Activated effector memory CD4-positive, alpha-beta T cell treated with Interleukin-2 at 50 U/mL for 16 hours (primary cell): ENCODE measurements at regions not wholly inside any gene's neighbourhood (a gene's known extent, or its start where the extent isn't known, plus 50 kb on each side); places are given as distances from the start of the nearest gene placed in this dataset.

Source experiments
- DNase-seq: peaks from one replicate; pipeline ENCODE4 v3.0.0-alpha.2; 2020

GRCh38 chr1:98420376-98421084, 241.0 kb upstream of the SNX7 start:
- no peak for DNase-seq

GRCh38 chr1:98417820-98418219, 243.7 kb upstream of the SNX7 start:
- DNase-seq: no peak

GRCh38 chr1:98410082-98410481, 251.4 kb upstream of the SNX7 start:
- DNase-seq: no peak

DNA sequence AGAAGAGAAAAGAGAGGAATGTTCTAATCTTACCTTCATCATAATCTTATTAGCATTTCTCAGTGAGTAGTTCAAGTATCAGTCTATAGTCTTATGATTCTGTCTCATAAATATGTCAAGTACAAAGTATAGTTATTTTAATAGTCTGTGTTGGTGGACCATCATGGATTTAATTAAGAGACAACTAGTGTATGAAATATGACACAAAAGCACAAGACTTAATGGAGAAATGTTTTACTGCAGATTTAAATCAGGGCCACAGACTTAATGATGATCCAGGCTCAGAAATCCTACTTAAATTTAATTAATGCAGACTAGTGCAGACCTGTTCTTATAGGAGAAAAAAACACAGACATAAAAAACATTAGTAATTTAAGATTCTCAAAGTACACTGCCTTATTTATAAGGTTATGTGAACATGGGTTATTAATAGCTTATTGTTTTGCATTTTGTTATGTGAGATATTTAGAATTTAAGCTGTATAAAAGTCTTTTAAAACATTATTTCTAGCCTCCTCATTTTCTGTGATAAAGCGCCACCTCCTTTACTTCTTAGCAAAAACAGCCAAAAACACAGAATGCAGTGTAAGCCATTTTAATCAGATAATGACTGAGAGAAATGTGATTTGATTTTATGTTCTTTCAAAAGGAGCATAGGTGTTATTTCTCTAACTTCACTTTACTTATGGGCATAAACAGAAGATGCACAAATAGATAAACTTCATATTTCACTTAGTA, 255.0 kb upstream of the SNX7 start:
- no peak for DNase-seq

GRCh38 chr1:98405581-98406074, 255.9 kb upstream of the SNX7 start:
- no peak for DNase-seq

DNA sequence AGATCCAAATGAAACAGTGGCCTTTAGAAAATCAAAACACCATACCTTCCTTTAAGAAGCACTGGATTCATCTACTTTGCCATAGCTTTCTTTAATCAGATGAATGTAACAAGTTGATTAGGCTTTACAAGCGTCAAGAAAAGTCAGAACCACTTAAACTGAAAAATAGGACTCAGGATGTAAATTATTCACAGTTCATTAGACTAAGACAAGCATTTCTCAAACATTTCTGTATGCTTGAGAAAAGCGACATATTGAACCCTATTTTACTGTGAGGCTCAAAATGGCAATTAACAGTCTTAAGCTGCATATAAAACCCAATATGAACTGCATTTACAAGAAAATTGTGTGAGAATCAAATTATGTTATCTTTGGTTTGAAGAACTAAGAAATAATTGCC, 256.7 kb upstream of the SNX7 start:
- no peak for DNase-seq

DNA sequence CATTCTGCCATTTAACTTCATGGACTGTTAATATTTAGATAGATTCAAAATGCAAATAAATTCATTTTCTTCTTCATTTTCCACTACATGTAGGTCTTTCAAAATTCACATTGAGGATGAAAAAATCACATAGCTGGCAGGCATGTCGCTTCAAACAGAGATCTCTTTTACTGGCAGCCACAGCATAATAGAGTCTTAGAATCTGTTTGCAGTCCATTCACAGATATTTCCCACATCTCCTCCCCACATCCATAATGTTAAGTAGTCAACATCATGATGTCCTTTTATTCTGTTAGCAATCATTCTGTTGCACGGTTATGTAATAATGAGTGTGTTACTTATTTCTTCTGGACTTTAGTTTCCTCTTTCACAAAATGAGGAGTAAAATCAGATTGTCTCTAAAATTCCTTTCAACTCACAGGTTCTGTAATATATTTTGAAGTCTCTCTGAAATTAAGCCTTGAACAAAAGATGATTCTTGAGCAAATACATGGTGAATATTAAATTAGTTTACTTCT, 257.5 kb upstream of the SNX7 start:
- DNase-seq: no peak

- DNase-seq: no peak
These were observed 258.7 kb upstream of the SNX7 start for GRCh38 chr1:98402860-98403259.

- no peak for DNase-seq
These were observed 261.1 kb upstream of the SNX7 start for GRCh38 chr1:98400446-98400845.

- DNase-seq: no peak
These were observed 262.3 kb upstream of the SNX7 start for GRCh38 chr1:98399218-98399617.

DNA sequence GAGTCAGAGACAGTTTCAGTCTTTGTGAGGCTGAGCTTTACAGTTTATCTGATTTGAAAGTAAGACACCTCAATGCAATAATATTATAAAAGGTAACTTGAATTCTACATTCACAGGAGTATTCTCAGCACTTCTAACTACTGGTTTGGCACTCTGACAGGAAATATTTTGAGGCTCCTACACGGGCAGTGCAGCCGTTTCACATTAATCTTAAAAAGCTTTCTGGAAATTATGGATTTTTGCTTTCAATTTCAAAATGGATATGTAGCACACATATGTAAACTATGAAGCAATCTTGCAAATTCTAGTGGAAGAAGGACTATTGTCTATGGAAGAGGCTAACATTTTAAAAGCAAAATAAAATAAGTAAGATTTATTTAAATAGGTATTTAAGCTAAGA, 262.9 kb upstream of the SNX7 start:
- no peak for DNase-seq

DNA sequence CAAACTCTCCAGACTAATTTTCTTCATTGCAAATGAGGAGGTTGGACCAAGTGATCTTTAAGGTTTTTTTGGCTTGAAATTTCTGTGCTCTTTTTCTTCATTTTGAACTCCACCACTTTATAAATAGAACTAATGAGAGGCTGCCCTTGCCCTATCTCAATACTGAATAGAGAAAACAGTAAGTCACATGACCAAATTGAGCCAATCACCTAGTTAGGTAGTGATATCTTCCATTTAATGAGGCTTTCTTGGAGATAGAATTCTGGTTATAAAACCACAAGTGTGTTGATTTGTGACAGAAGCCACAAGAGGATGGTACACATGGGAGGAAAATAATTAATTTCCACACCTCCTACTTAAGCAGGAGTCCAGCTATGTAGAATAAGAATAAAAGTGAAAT, 263.4 kb upstream of the SNX7 start:
- DNase-seq: no peak

DNA sequence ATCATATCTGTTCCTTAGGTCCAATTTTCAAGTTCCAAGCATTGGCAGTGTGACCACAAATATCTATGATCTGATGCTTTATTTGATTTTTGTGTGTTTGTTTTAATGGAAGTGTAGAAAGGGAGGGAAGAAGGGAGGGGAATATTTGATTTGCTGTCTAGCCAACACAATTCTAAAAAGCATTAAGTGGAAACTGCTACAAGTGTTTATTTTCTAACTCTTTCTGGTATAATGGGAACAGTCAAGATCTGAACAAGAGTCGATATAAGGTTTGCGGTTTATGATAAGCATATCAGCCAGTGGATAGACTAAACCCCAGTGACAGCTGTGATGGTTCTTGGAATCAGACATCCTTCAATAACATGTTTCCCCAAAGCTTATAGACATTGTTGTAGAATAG, 267.8 kb upstream of the SNX7 start:
- DNase-seq: no peak

GRCh38 chr1:98391175-98391574, 270.3 kb upstream of the SNX7 start:
- DNase-seq: no peak

DNA sequence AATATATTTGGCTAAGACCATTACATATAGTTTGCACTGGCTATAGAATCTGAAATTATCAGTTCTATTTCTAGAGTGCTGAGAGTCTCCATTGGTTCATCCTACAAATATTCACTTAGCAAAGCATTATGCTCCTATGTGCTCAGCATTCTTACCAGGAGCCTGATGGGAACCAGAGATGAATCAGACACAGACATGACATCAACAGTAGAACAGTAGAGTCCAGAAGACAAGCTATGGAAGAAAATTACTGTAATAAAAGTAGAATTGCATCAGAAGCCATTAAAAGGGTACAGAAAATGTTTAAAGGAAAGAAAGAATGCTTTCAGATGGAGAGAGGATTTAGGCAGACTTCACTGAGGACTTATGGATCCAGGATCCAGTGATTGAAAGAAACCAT, 271.7 kb upstream of the SNX7 start:
- no peak for DNase-seq

GRCh38 chr1:98388441-98388840, 273.1 kb upstream of the SNX7 start:
- no peak for DNase-seq

DNA sequence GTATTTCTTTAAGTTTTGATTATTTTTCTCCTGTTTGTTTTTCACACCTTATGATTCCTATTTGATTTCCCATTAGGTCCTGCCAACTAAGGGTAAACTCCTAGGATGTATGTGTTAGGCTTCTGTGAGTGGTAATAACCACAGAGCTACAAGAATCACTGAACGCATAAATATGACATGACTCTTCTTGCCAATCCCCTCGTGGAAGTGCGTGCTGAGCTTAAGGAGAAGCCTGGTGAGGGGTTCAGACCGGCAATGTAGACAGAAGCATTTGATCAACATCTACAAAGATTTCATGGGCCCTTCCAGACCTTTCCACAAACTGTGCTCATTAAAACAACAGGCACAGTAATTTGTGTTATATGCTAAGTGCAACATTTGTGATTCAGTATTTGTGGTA, 273.8 kb upstream of the SNX7 start:
- DNase-seq: no peak

DNA sequence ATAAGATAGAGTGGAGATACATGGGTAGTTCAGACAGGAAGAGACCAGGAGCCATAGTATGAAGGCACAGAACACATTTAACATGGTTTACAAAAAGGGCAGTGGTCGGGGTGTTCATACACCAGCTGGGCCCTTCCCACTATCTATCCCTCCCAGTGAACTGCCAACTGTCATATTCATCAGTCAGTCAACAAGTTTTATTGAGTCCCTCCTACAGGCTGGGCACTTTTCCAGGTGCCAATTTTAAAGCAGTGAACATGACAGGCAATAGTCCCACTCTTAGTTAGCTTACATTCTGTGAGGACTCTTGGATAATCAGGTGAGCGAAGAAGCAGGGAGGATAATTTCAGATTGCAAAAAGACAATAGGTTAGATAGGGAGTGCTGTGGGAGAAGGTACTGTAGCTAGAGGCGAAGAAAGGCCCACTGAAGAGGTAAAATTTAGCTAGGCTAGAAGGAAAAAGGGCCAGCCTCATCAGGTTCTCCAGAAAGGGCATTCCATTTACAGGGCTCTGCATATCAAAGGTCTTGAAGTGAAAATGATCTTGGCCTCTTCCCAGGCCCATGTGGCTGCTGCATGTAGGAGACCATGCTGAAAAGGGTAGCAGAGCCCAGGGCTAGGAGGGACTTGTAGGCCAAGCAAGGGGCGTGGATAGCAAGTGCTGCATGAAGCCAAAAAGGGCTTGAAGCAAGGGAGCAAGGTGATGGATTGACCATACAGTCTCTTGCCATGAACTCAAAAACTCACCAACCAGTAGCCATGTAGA, 274.7 kb upstream of the SNX7 start:
- DNase-seq: no peak

GRCh38 chr1:98385652-98386051, 275.9 kb upstream of the SNX7 start:
- DNase-seq: no peak

GRCh38 chr1:98384461-98385141, 276.9 kb upstream of the SNX7 start:
- no peak for DNase-seq

GRCh38 chr1:98382986-98383740, 278.4 kb upstream of the SNX7 start:
- no peak for DNase-seq

DNA sequence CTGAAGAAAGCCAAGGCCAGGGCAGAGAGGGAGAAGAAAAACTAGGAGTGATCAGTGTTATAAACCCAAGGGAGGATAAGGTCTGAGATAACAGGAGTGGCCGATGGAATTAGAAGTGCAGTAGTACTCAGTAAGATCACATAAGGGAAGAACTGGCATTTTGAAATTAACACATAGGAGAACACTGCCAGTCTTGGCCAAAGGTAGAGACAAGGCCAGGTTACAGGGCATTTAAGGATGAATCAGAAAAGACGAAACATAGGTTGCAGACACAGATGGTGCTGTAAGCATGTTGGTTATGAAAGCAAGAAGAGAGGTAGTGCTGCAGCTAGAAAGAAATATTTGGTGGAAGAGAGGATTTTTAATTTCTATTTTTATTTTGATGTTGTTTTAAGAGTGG, 278.9 kb upstream of the SNX7 start:
- no peak for DNase-seq
